ENCODE measurements at regions not wholly inside any gene's neighbourhood (a gene's known extent, or its start where the extent isn't known, plus 50 kb on each side); places are given as distances from the start of the nearest gene placed in this dataset.

- no peak for DNase-seq
These were observed 567.7 kb upstream of the TBL1XR1 start for GRCh38 chr3:177764933-177765332.

GRCh38 chr3:177770383-177771230 is 573.3 kb upstream of the TBL1XR1 start:
- no peak for DNase-seq

GRCh38 chr3:177771780-177772179 is 574.5 kb upstream of the TBL1XR1 start:
- no peak for DNase-seq

- DNase-seq = no peak
These were observed 575.8 kb upstream of the TBL1XR1 start for GRCh38 chr3:177772908-177773557.

GRCh38 chr3:177773717-177774116 is 576.4 kb upstream of the TBL1XR1 start:
- DNase-seq = no peak

- no peak for DNase-seq
These were observed 579.4 kb upstream of the TBL1XR1 start for GRCh38 chr3:177776661-177777101.

- DNase-seq = peak; percentile 77
These were observed 580.4 kb upstream of the TBL1XR1 start for GRCh38 chr3:177777699-177778098.

- DNase-seq = peak; percentile 17
These were observed 581.4 kb upstream of the TBL1XR1 start for GRCh38 chr3:177778633-177779032.

- peak; percentile 45 for DNase-seq
These were observed 584.4 kb upstream of the TBL1XR1 start for GRCh38 chr3:177781686-177782161.

- DNase-seq = no peak
These were observed 586.1 kb upstream of the TBL1XR1 start for GRCh38 chr3:177783338-177783737.

GRCh38 chr3:177783767-177784166 is 586.5 kb upstream of the TBL1XR1 start:
- DNase-seq = no peak

- DNase-seq = no peak
These were observed 590.2 kb upstream of the TBL1XR1 start for GRCh38 chr3:177787279-177788041.

- DNase-seq = no peak
These were observed 592.2 kb upstream of the TBL1XR1 start for GRCh38 chr3:177789500-177789899.

- DNase-seq = no peak
These were observed 595.2 kb upstream of the TBL1XR1 start for GRCh38 chr3:177792311-177793030.

- DNase-seq = no peak
These were observed 596.2 kb upstream of the TBL1XR1 start for GRCh38 chr3:177793451-177793850.

GRCh38 chr3:177795216-177795615 is 597.9 kb upstream of the TBL1XR1 start:
- DNase-seq = no peak

- no peak for DNase-seq
These were observed 598.6 kb upstream of the TBL1XR1 start for GRCh38 chr3:177795859-177796258.

- DNase-seq = peak; percentile 40
These were observed 602.9 kb upstream of the TBL1XR1 start for GRCh38 chr3:177800147-177800546.

GRCh38 chr3:177800561-177800960 is 603.3 kb upstream of the TBL1XR1 start:
- no peak for DNase-seq

GRCh38 chr3:177802151-177802900 is 605.0 kb upstream of the TBL1XR1 start:
- no peak for DNase-seq

- no peak for DNase-seq
These were observed 606.2 kb upstream of the TBL1XR1 start for GRCh38 chr3:177803500-177803899.

GRCh38 chr3:177804032-177804431 is 606.8 kb upstream of the TBL1XR1 start:
- no peak for DNase-seq

Data from hematopoietic multipotent progenitor cell treated with erythropoietin and hydrocortisone succinate and interleukin-3 and kit ligand, for 4 days (in vitro differentiated cells).